Adrenal gland (tissue), 9 donors: ENCODE measurements at regions not wholly inside any gene's neighbourhood (a gene's known extent, or its start where the extent isn't known, plus 50 kb on each side); places are given as distances from the start of the nearest gene placed in this dataset.

Experiments used
- DNase-seq, 7 donors: peaks; one replicate each; pipeline ENCODE4 v3.0.0-alpha.2; 2019 to 2020
- H3K27ac ChIP-seq, 5 donors: fragments of 200-600 bp; sonication (generic) in 4 of 5; 1 replicate in 3 of 5; 2 replicates in 2 of 5; pipeline versions ENCODE4 v1.5.1 to v1.8.0; 2016 to 2020; ENCODE audit warnings: mild to moderate bottlenecking in 1 of 5
- H3K27me3 ChIP-seq: fragments of 200-600 bp; 2 replicates; pipeline ENCODE4 v1.8.0; 2021
- H3K36me3 ChIP-seq, 2 donors: fragments of 200-600 bp; replicated peaks in 1 of 2; 1 replicate in 1 of 2; 2 replicates in 1 of 2; pipeline versions ENCODE4 v1.5.1 to v1.8.0; 2018 to 2022
- H3K4me1 ChIP-seq, 2 donors: fragments of 200-600 bp; replicated peaks in 1 of 2; 1 replicate in 1 of 2; 2 replicates in 1 of 2; pipeline versions ENCODE4 v1.5.1 to v1.8.0; 2018 to 2021
- H3K4me3 ChIP-seq, 4 donors: fragments of 200-600 bp; sonication (generic) in 3 of 4; one replicate each; pipeline ENCODE4 v1.5.1; 2016 to 2018
- H3K9me3 ChIP-seq, 3 donors: fragments of 200-600 bp; sonication (generic) in 1 of 3; replicated peaks in 1 of 3; 1 replicate in 2 of 3; 2 replicates in 1 of 3; pipeline versions ENCODE4 v1.5.1 to v1.8.0; 2016 to 2021
- POLR2A ChIP-seq, 2 donors: fragments of 450-650 bp; IDR thresholded peaks; one replicate each; pipeline ENCODE4 v1.6.1; 2017; ENCODE audit warnings: antibody characterized with exemption in 2 of 2, mild to moderate bottlenecking in 2 of 2, moderate library complexity in 1 of 2
- WGBS, 4 donors: extraction: QIAGEN DNeasy Blood & Tissue Kit in 2 of 4; methylation state at CpG; one replicate each; pipeline versions ENCODE4 v1.1.5 to v1.1.7; 2013 to 2017; 5-methylcytosine and 5-hydroxymethylcytosine counted together
- intact Hi-C, 2 donors: fragments of 100-400 bp; cut with DNase I; formaldehyde crosslinking; loops; one replicate each; pipeline versions ENCODE4 v1.14.1 to v1.15.0; 2022 to 2023
- TF ChIP-seq, protein P1 (sequence below), 6 experiments: fragments of 450-650 bp in 4 of 6; fragments of 200-600 bp in 2 of 6; sonication (generic) in 1 of 6; IDR thresholded peaks; 1 replicate in 5 of 6; 2 replicates in 1 of 6; pipeline versions ENCODE4 v1.5.1 to v1.8.0; 2016 to 2021; ENCODE audit warnings: antibody characterized with exemption in 6 of 6, mild to moderate bottlenecking in 2 of 6, moderate library complexity in 1 of 6
- donor health status: healthy with polysubstance abuse.
- donor health status: Bipolar disorder and iron deficiency.
- donor health status: DM: yes; HTN: yes; CAD: no.
- donor health status: DM: no; HTN: no; CAD: no.
- donor health status: DM: no; HTN: no; CAD: no.

DNA sequence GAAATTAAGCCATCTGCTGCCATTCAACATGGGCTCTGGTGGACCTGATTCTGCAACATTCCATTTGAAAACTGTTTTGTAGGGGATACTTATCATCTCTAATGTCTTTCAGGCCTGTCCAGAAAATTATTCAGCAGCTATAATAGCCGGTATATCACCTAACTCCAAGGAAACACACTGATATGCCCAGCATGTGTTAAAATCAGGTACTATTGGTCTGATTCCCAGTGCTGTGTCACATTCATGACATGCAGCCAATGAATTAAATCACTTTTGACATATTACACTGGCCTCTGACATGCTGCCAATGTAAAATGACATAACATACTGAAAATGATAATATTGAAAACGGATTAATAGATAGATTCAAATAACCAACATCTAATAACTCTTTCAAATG, 60.5 kb upstream of the IRX5 start:
- TF ChIP-seq, protein P1, sequence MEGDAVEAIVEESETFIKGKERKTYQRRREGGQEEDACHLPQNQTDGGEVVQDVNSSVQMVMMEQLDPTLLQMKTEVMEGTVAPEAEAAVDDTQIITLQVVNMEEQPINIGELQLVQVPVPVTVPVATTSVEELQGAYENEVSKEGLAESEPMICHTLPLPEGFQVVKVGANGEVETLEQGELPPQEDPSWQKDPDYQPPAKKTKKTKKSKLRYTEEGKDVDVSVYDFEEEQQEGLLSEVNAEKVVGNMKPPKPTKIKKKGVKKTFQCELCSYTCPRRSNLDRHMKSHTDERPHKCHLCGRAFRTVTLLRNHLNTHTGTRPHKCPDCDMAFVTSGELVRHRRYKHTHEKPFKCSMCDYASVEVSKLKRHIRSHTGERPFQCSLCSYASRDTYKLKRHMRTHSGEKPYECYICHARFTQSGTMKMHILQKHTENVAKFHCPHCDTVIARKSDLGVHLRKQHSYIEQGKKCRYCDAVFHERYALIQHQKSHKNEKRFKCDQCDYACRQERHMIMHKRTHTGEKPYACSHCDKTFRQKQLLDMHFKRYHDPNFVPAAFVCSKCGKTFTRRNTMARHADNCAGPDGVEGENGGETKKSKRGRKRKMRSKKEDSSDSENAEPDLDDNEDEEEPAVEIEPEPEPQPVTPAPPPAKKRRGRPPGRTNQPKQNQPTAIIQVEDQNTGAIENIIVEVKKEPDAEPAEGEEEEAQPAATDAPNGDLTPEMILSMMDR (IDR thresholded peaks at IDR 0.05) = no peak
- no peak for TF ChIP-seq POLR2A (IDR thresholded peaks at IDR 0.05)
- DNase-seq = no peak
- no peaks in the 10 kb centered on the region for H3K9me3 ChIP-seq
- intact Hi-C loops = no loop called here
- 56 to 70% (median 67%) methylated on average over 2 of the region's 2 CpGs for WGBS, 4 donors
- H3K36me3 ChIP-seq = no peaks in the 10 kb centered on the region
- no peak overlapping the region for H3K27ac ChIP-seq
- no peaks in the 10 kb centered on the region for H3K4me1 ChIP-seq
- no peak overlapping the region for H3K4me3 ChIP-seq
- no peaks in the 10 kb centered on the region for H3K27me3 ChIP-seq

DNA sequence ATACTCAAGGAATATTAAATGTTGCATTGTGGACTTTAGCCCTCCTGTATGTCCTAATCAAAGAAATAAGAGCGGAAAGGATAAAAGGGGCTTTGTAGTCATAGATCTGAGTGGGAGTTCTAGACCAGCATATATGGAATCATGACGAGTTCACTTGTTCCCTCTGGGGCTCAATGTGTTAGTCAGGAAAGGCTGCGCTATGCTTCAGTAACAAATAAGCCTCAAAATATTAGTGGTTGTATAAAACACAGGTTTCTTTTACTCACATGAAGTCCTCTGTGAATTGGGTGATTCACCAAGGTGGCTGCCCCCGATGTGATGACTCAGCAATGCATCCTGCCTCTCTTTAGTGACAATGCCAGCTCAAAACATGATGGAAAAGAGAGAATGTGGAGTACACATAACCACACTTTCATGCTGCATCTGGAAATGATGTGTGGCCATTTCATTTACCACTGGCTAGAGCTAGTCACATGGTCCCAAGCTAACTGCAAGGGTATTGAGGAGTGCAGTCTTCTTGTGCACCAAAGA, 63.3 kb upstream of the IRX5 start:
- Histone ChIP-seq H3K4me3 (no peak overlapping the region), H3K27me3 (no peaks in the 10 kb centered on the region), H3K36me3 (no peaks in the 10 kb centered on the region), H3K4me1 (no peaks in the 10 kb centered on the region), H3K9me3 (no peaks in the 10 kb centered on the region), H3K27ac (no peak overlapping the region)
- WGBS, 4 donors = 78 to 84% (median 81%) methylated on average over 4 of the region's 4 CpGs
- intact Hi-C loops = no loop called here
- no peak for DNase-seq
- no peak for TF ChIP-seq POLR2A (IDR thresholded peaks at IDR 0.05)
- TF ChIP-seq, protein P1 (IDR thresholded peaks at IDR 0.05) = no peak

- DNase-seq = no peak
- H3K4me3 ChIP-seq = no peak overlapping the region
- H3K27ac ChIP-seq = no peak overlapping the region
- 43 to 51% (median 48%) methylated on average over 9 of the region's 9 CpGs for WGBS, 4 donors
- H3K27me3 ChIP-seq = no peaks in the 10 kb centered on the region
- no peaks in the 10 kb centered on the region for H3K9me3 ChIP-seq
- no peaks in the 10 kb centered on the region for H3K36me3 ChIP-seq
- H3K4me1 ChIP-seq = no peaks in the 10 kb centered on the region
- intact Hi-C loops = no loop called here
- TF ChIP-seq POLR2A (IDR thresholded peaks at IDR 0.05) = no peak
- TF ChIP-seq, protein P1 (IDR thresholded peaks at IDR 0.05) = no peak
These were observed 68.1 kb upstream of the IRX5 start for GRCh38 chr16:54862529-54862928.

- 84 to 97% (median 91%) methylated on average over 2 of the region's 2 CpGs for WGBS, 4 donors
- no peak overlapping the region for H3K27ac ChIP-seq
- H3K4me3 ChIP-seq = no peak overlapping the region
- H3K4me1 ChIP-seq = no peaks in the 10 kb centered on the region
- TF ChIP-seq, protein P1 (IDR thresholded peaks at IDR 0.05) = no peak
- no peak for TF ChIP-seq POLR2A (IDR thresholded peaks at IDR 0.05)
- H3K36me3 ChIP-seq = no peaks in the 10 kb centered on the region
- no peaks in the 10 kb centered on the region for H3K27me3 ChIP-seq
- DNase-seq = no peak
- intact Hi-C loops = no loop called here
- no peaks in the 10 kb centered on the region for H3K9me3 ChIP-seq
These were observed 73.8 kb upstream of the IRX5 start for GRCh38 chr16:54856871-54857270.
